Stimulated activated CD4-positive, alpha-beta T cell treated with anti-CD3 and anti-CD28 coated beads, Interleukin-1b, Interleukin-23, amount 100 ng/mL, for 4 hours (primary cell): ENCODE measurements at regions not wholly inside any gene's neighbourhood (a gene's known extent, or its start where the extent isn't known, plus 50 kb on each side); places are given as distances from the start of the nearest gene placed in this dataset.

Experiments
- DNase-seq, 2 donors: peaks; one replicate each; pipeline ENCODE4 v3.0.0-alpha.2; 2020; ENCODE audit warnings: low read depth in 2 of 2

DNA sequence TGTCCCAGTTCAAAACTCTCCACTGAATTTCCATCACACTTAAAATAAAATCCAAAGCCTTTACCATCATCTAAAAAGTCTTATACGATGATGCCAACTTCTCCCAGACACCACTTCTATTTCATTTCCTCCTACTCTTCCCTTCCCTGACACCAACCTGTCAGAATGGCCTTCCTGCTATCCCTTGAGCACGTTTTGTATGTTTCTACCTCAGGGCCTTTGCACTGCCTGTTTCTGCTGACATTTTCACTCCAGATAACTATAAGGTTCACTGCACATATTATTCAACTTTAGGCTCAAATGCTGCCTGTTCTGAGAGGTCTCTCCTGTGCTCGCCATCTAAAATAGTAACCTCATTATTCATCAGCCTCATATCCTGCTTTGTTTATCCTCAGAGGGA lies 269.6 kb downstream of the HTR7 start:
- DNase-seq = no peak

DNA sequence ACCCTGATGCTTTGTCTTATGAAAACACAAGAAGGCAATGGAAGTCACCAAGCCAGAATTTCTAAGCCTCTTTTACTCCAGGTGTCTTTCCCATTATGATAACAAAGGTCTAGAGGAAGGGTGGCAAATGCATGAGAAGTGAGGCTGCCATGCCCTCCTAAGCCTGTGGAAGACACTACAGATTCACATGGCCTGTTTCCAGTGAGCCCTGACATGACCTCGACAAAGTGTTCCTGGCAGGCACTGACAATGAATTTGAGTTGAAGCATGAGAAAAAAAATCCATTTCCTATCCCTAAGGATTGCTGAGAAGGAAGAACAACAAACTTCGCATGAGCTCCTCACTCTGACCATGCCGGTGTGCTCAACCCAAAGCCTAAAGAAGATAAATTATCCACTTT lies 268.0 kb downstream of the HTR7 start:
- DNase-seq = no peak

DNA sequence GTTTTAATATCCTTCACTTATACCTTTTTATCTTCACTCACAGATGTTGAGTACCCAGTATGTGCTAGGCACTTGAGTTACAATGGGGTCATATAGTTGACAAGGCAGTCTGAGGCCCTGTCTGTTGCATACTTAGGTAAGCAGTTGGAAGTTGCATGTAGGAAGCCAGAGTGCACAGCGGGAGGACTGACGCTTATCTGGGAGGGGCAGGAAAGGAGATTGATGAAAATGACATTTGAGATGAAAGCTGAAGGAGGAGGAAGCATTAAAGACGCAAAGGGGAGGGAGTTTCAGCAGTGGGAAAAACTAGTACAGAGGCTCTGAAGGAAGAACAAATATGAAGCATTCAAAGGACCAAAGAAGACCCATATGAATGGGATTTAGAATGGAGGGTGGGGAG lies 266.2 kb downstream of the HTR7 start:
- DNase-seq = no peak

DNA sequence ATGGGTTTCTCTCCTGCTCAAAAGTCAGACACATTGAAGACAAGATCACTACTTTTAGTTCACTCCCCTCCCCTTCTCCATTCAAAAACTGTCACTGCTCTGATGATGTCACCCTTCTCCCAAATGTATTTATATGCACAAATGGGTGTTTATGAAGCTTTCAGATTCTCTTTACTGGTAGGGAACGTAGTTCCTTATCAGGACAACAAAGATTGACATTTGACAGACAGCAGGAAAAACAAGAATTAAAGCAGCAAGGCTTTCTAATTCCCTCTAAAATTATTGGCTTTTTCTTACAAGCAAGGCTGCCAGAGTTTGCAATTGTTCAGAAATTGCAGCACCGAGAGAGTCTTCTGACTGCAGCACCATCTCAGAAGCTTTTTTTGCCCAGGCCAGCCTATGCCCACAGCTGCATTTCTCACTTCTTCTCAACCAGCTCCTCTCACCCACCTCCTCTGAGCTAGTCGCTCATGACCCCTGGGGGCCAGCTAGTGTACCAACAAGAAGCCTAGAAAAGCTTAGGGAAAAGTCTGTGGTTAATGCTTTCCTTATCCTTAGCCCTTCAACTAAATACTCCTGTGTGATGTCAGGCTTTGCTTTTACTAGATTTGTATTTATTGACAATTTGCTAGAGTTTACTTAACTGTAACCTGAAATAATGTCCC lies 265.1 kb downstream of the HTR7 start:
- no peak for DNase-seq

DNA sequence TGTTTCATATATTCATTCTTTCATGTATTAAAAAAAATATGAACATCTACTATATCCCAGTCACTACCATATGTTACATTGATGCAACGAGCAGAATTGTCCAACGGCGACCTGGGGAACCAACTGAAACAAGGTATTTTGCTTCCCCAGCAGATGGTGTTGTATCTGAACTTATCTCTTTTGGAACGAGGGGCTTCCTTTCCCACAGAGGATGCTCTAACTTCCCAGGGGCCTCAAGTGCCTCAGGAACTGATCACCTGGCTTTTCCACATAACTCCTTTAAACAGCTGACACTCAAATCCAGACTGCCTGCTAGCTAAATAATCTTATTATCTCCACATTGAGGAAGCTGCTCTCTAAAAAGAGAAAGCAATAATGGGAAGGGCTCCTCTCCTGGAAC lies 259.3 kb downstream of the HTR7 start:
- DNase-seq = no peak

DNA sequence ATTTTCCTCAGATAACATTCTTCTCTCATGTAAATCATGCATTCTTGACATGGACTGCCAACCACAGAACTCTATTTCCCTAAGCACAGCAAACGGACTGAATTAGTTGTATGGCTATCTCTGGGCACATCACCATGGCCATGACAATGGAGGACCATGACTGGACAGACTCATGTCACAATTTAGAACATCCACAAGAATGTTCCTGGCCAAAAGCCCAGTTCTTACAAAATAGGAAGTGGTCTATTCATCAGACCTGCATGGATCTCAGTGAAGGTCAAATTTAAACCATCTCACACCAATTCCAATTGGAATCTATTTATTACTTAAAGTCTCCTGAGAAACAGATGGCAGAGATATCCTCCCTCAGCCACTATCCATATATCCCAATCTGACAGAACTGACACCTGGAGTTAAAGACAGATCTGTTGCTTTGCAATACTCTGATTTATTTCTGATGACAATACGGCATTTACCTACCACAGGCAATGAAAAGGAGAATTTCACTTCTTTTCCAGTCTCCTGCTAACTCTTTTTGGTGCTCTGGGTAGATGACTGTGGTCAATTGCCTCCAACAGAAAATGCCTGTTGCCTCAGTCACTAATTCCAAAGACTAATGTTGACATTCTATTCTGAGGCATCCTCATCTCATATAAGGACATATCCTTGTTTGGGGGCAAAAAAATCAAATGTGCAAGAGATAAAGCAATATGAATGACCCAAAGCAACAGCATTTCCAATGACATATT lies 254.8 kb downstream of the HTR7 start:
- no peak for DNase-seq

DNA sequence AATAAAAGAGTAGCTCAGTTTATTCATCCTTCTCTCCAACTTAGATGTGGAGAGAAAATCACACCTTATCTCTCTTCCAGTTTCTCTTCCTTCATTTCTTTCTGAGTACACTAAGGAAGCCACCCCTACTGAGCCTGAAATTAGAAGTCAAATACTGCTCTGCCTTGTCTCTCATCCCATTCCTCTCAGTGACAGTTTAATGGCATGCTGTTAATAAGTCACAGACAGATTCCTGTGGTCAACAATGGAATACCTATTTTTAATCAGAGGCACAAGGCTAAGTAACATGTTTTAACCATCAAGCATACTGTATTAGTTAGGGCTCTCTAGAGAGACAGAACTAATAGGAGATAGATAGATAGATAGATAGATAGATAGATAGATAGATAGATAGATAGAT lies 253.2 kb downstream of the HTR7 start:
- DNase-seq = no peak

DNA sequence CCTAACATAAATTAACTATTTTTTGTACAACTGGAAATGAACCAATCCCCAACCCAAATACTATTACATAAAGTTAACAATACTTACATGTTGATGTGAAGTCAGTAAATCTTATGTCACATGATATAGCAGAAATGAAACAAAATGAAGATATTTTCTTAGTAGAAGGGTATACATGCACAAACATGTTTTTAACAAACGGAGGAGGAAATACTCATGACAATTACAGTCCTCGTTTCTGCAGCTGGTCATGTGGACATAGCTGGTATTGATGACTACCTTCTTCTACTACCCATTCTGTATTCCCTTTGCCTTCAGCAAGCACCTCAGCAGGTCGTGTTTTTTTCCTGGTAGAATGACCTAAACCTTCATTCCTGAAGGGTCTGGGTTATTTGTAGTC lies 252.3 kb downstream of the HTR7 start:
- no peak for DNase-seq

DNA sequence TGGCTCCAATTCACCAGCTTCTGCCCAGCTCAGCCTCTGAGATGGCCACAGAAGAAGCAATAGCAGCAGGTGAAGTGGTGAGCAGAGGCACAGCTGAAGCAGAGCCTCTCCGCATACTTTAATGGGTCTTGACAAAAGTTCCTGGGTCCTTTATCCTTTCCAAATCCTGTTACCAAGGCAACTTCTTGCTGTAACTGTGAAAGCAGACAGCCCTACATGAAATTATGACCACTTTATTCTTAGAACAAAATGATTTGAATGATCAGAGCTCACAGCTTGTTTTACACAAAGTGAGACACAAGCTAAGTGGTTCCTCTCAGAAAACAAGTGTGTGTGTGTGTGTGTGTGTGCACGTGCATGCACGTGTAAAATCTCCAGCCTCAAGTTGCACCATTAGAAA lies 245.6 kb downstream of the HTR7 start:
- no peak for DNase-seq

DNA sequence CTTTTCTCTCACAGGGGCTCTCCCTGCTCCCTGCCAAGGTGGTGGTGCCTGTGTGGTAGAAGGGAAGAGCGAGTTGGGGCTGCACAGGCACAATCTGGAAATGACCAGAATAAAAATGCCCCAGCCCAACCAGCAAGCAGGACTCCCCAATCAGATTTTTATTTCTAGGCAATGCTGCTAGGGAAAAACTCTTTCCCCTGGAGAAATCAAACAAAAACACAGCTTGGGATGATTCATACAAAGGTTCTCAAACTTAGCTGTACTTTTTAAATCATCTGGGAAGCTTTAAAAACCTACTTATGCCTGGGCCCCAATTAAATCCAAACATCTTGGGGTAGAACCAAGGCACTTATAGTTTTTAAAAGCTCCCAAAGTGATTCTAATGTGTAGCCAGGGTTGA lies 243.2 kb downstream of the HTR7 start:
- DNase-seq = no peak

DNA sequence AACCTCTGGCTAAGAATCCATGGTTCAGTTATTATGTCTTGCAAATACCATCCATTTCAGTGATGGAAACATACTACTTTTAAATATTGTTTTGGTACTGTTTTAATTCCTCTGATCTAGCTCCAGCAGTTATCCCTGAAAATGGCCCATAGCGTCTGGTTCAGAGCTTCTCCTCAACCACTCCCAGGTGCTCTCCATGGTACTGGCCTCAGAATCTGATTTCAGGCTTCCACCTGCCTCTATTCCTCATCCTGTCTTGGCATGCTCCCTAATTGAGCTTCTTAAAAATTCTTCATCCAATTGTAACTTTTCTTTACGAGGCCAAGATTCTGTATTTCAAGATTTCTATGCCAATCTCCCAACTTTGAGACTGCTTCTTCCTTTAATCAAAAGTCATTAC lies 236.3 kb downstream of the HTR7 start:
- no peak for DNase-seq

DNA sequence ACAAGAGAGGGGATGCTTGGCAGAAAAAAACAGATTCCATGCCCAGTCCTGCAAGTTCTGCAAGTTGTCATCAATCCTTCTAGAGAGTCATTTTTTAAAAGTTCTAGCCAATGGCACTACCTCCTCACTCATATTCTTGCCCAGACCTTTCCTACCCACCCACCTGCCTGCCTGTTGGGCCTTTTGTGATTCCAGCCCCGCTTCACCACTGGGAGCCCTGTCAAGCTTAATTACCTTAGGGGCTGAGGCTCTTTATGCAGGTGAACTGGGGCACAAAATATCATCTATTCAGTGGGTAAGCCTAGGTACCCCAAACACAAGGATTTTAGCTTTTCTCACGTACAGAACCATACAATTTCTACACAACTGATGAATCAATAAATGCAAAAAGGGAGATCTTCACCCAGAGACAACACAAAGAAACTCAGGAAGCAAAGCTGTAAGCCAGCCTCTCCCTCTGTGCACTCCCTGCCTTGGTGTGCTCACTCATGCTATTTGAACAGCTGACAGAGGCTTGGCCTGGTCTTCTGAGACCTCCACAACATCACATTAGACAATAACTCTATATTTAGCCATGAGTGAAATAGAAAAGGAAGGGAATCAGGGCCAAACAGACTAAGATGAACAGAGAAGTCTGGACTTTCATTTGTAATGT lies 222.6 kb downstream of the HTR7 start:
- no peak for DNase-seq

DNA sequence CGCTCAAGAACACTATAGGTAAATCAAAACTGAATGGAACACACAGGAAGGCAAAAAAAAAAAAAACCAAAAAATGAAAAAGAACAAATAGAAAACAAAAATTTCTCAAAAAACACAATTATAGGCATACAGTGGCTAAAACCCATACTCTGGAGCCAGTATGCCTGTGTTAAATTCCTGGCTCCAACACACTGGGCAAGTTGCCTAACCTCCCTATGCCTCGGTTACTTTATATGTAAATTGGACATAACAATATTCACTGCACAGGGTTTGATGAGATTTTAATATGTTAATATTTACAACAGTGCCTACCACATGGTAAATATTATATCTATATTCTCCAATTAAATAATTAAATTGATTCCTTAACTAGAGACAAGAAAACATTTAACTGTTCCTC lies 217.1 kb downstream of the HTR7 start:
- no peak for DNase-seq

DNA sequence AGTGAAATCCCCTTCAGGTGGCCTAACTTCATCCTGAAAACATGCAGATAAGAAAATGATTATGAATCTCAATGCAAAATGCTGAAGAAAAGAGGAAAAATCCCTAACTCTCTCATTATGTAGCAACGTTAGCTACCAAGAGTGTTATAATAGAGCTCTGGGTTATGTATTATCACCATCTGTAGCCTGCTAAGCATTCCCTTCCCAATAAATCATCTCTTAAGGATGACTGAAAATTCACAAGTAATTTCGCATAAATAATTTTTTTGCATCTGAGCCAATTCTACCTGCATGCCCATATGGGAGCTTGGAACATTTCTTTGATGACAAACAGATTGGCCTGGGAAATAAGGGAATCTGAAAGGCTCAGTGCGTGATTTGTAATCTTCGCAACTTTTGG lies 216.1 kb downstream of the HTR7 start:
- no peak for DNase-seq

DNA sequence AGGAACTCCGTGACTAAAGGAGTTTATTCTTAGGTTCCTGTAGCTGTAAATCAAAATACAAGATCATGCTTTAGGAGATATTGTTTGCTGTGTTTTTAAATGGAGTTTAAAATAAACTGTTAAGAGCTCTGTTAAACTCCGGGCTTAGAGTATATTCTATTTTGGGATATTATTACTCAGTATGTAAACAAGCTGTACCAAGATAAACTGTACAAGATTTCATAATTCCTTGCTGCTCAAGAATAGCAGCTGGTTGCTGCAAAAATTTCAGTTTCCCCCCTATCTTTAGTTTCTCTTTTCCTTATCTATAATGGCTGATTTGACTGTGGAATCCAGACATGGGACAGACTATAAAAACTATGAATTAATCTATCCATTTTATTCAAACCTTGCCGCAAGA lies 215.7 kb downstream of the HTR7 start:
- no peak for DNase-seq

DNA sequence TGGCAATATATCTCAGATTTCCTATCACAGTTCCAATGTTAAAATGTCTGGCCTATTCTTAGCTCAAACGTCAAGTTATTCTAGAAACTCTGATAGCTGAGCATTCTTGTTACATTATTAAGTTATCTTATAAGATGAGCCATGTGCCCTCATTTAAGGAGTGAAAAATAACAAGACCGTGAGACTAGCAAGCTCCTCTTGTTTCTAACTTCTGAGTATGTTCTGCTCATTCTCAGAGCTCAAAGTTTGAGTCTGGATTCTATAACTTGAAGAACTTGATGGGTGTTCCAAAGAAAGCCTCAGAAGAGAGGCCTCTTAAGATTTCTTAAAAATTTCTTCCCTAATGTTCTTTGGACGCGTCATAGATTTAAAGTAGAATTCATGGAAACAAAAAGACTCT lies 215.2 kb downstream of the HTR7 start:
- no peak for DNase-seq

DNA sequence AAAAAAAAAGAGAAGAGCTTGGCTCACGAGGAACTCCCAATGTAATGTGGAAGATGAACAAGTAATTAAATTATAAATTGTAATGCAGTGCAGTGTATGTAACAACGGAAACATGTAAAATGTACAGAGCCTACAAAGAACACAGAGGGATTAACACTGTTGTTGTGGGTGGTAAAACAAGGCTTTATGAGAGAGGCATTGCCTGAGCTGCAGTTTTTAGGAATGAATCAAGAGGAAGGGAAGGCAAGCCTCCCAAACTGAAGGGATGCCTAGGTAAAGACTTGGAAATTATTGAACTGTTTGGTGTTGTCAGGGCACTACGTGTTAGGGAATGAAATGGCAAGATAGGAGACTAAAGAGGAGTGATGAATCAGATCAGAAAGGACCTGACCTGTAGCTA lies 213.7 kb downstream of the HTR7 start:
- no peak for DNase-seq

DNA sequence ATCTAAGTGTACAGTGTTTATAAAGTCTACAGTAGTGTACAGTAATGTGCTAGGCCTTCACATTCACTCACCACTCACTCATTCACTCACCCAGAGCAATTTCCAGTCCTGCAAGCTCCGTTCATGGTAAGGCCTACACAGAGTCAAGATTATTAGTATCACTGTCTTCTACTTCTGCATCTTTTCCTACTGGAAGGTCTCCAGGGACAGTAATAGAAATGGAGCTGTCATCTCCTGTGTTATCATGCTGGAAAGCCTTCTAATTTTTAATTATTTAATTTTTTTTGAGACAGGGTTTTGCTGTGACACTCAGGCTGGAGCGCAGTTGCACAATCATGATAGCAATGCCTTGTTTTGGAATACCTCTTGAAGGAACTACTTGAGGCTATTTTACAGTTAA lies 207.0 kb downstream of the HTR7 start:
- DNase-seq = no peak

DNA sequence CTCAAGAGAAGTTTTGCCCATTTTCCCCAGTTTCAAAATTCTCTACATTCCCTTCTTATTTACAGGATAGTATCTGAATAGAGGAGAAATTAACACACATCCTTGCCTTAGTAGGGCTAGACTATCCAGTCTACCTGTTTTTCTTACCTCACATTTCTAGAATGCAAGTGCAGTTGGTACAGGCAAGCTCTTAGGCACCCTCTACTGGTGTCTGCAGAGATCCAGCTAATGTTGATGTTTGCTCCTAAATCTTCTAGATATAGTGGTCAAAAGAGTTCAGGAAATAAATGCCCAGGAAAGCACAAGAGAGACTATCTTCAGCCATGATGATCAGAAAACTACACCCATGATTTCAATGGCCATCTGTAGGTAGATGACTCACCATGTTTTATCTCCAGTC lies 205.3 kb downstream of the HTR7 start:
- DNase-seq = no peak

DNA sequence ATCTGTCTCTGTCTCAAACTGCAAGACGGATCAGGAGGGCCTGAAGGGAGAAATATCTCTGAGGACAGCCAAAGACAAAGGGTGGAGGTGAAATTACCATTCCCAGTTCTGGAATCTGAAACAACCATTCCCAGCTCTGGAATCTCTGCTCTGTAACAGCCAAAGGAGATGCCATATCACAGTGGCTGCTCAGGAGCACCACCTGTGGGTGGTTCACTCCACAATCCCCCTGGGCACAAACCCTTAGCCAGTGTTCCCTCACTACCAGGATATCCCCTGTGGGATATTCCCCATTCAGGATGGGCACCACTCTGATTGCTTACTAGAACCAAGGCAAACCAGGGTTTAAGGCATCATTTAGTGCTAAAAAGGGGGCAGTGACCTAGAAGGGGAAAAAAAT lies 199.0 kb downstream of the HTR7 start:
- no peak for DNase-seq

DNA sequence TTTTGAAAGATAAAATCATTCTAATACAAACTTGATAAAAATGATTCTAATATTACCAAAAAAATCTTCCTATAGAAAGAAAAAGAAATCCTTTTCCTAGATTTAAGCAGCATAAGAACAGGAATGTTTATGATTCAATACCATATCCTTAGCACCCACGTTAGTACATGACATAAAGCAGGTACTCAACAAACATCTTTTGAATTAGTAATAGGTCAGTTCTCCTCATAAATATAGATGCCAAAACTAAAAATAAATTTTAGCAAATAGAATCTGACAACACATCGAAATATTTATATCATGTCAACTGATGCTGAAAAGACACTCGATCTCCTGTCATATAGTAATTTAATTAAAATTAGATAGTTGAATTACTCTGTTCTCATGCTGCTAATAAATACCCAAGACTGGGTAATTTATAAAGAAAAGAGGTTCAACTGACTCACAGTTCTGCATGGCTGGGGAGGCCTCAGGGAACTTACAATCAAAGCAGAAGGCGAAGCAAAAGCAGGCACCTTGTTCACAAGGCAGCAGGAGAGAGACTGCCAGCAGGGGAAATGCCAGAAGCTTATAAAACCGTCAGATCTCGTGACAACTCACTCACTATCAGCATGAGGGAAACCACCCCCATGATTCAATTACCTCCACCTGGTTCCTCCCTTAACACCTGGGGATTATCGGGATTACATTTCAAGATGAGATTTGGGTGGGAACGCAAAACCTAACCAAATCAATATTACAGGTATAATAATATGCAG lies 191.8 kb downstream of the HTR7 start:
- no peak for DNase-seq

DNA sequence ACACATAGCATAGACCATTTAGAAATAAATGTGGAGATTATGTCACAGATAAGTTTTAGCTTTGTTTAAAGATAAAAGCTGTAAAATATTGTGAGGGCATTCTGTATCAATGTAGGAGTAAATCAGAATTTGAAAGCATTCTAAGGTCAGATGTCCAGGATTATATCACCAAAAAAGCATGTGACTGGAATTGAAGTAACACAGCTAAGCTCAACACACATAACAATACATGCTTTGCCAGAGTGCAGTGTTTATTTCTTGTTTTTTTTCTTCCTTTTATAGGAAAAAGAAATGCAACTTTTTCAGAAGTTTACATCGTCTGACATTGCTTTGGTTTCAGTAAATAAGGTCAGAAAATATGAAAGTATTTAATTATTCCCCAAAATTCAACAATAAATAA lies 183.4 kb downstream of the HTR7 start:
- no peak for DNase-seq

DNA sequence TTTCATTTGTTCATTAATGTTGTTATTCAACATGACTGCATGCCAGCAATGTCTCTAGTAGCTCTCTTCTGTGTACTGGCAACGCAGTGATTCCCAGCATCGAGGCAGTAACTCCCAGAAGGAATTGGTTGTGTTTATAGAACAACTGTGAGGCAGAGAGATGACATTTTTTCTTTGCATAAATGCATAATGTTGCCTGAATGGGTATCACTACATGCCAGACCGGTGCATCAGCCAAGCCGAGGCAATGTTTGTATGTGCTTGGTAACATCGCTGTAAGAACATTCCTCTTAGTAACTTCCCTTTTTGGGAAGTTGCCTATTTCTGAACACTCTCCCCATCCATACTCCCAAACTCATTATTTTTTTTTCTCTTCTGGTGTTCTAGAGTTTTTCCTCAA lies 182.9 kb downstream of the HTR7 start:
- no peak for DNase-seq
